Aorta (tissue), 5 donors: ENCODE measurements at regions not wholly inside any gene's neighbourhood (a gene's known extent, or its start where the extent isn't known, plus 50 kb on each side); places are given as distances from the start of the nearest gene placed in this dataset.
A peak's percentile ranks its signal among the peaks of the same experiment; 100 is the strongest.
"Not testable (repeated sequence)": the region's sequence is repeated elsewhere in the genome, so short reads cannot be mapped to it uniquely, and the experiment has no call there.

Experiments
- ATAC-seq: fragments of 200-7000 bp; cut with Tn5 transposase; one replicate; pipeline ENCODE4 v1.9.1; 2022; ENCODE audit warnings: moderate library complexity; ENCODE audit not compliant: low FRiP score
- DNase-seq, 2 donors: peaks; one replicate each; pipeline ENCODE4 v3.0.0-alpha.2; 2020
- H3K27ac ChIP-seq, 2 donors: one replicate each; pipeline ENCODE4 v1.5.1; 2013; ENCODE audit warnings: low read length in 2 of 2, mild to moderate bottlenecking in 2 of 2, moderate library complexity in 2 of 2, control low read depth in 1 of 2, inconsistent platforms in 1 of 2, low read depth in 1 of 2
- H3K27me3 ChIP-seq, 2 donors: one replicate each; pipeline ENCODE4 v1.6.1; 2013; ENCODE audit warnings: control low read depth in 1 of 2, low read length in 1 of 2, mild to moderate bottlenecking in 1 of 2, moderate library complexity in 1 of 2; ENCODE audit not compliant: insufficient read depth in 2 of 2, control insufficient read depth in 1 of 2
- H3K36me3 ChIP-seq, 2 donors: one replicate each; pipeline ENCODE4 v1.6.1; 2013; ENCODE audit warnings: control low read depth in 1 of 2, low read length in 1 of 2, mild to moderate bottlenecking in 1 of 2; ENCODE audit not compliant: insufficient read depth in 2 of 2, control insufficient read depth in 1 of 2
- H3K4me1 ChIP-seq, 2 donors: one replicate each; pipeline ENCODE4 v1.6.1; 2013; ENCODE audit warnings: low read length in 2 of 2, control low read depth in 1 of 2, mild to moderate bottlenecking in 1 of 2, moderate library complexity in 1 of 2; ENCODE audit not compliant: insufficient read depth in 2 of 2, control insufficient read depth in 1 of 2
- H3K4me3 ChIP-seq, 2 donors: one replicate each; pipeline ENCODE4 v1.5.1; 2013; ENCODE audit warnings: low read length in 2 of 2, control low read depth in 1 of 2, mild to moderate bottlenecking in 1 of 2
- H3K9me3 ChIP-seq: one replicate; pipeline ENCODE4 v1.6.1; 2013; ENCODE audit warnings: mild to moderate bottlenecking, low read length; ENCODE audit not compliant: control insufficient read depth
- WGBS, 2 donors: extraction: QIAGEN DNeasy Blood & Tissue Kit; methylation state at CpG; one replicate each; pipeline ENCODE4 v1.1.7; 2013; 5-methylcytosine and 5-hydroxymethylcytosine counted together
- intact Hi-C, 2 donors: fragments of 100-400 bp; cut with DNase I; formaldehyde crosslinking; loops; one replicate each; pipeline versions ENCODE4 v1.14.2 to v1.15.0; 2022
- donor health status: healthy with polysubstance abuse.
- donor health status: Bipolar disorder and iron deficiency.
- donor health status: DM: no; HTN: no; CAD: no.
- donor health status: DM: no; HTN: no; CAD: no.
- donor health status: DM: yes; HTN: yes; CAD: no.

DNA sequence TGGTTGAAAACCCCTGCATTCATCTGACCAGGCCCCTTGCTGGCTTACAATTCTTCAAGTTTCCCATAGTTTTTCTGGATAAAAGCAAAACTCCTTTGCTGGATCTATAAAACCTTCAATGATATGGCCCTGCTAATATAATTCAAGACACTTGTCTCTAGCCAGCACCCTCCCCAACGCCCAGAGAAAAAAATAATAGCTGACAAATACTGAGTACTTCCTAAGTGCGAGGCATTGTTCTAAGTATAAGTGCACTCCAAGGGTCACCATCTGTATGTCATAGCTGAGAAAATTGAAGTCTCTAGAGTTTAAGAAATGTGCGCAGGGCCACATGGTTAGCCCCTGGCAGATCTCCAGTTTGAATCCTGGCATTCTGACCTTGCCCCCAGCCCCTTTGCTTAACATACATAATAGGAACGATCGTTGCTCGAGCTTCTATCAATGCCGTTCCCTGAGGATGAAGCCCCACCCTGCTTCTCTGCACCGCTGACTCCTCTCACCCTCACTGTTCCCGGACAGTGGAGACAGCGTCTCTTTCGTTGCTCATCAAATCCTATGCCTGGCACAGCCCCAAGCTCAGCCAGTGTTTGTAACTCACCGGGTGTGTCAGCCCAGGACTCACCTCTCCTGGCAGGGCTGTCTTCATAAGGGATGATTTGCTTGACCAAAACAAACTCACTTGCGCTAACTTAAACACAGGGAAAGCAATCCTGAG, 377.1 kb upstream of the PROK2 start:
- Histone ChIP-seq H3K4me1 (no peaks in the 10 kb centered on the region), H3K36me3 (no peaks in the 10 kb centered on the region), H3K4me3 (no peak overlapping the region), H3K9me3 (no peaks in the 10 kb centered on the region), H3K27ac (no peak overlapping the region), H3K27me3 (no peaks in the 10 kb centered on the region)
- intact Hi-C loops = no loop called here
- 84 to 85% methylated on average over 13 of the region's 13 CpGs for WGBS, 2 donors
- no peak for DNase-seq
- ATAC-seq = no peak

DNA sequence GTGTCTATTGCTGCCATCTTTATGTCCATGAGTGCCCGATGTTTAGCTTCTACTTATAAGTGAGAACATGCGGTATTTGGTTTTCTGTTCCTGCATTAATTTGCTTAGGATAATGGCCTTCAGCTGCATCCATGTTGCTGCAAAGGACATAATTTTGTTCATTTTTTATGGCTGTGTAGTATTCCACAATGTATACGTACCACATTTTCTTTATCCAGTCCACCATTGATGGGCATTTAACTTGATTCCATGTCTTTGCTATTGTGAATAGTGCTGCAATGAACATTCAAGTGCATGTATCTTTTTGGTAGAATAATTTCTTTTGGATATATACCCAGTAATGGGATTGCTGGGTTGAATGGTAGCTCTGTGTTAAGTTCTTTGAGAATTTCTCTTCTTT, 376.3 kb upstream of the PROK2 start:
- H3K36me3 ChIP-seq, H3K27me3 ChIP-seq, H3K4me1 ChIP-seq, DNase-seq, intact Hi-C loops, H3K9me3 ChIP-seq, H3K4me3 ChIP-seq, H3K27ac ChIP-seq, ATAC-seq: not testable (repeated sequence)
- WGBS, 2 donors = 98% methylated on average over 3 of the region's 3 CpGs

- DNase-seq (no peak), ATAC-seq (no peak)
- Histone ChIP-seq H3K9me3 (no peaks in the 10 kb centered on the region), H3K4me3 (no peak overlapping the region), H3K4me1 (no peaks in the 10 kb centered on the region), H3K36me3 (no peaks in the 10 kb centered on the region), H3K27ac (no peak overlapping the region), H3K27me3 (no peaks in the 10 kb centered on the region)
- intact Hi-C loops = no loop called here
- 77% methylated on average over 5 of the region's 5 CpGs for WGBS, 2 donors
These were observed 375.4 kb upstream of the PROK2 start for GRCh38 chr3:72160351-72160750.

- Histone ChIP-seq H3K9me3 (no peaks in the 10 kb centered on the region), H3K27me3 (no peaks in the 10 kb centered on the region), H3K4me3 (no peak overlapping the region), H3K4me1 (no peaks in the 10 kb centered on the region), H3K27ac (no peak overlapping the region), H3K36me3 (no peaks in the 10 kb centered on the region)
- DNase-seq (no peak), ATAC-seq (no peak)
- WGBS, 2 donors = 96 to 98% methylated on average over 2 of the region's 2 CpGs
- intact Hi-C loops = no loop called here
These were observed 374.5 kb upstream of the PROK2 start for GRCh38 chr3:72159487-72159886.

GRCh38 chr3:72158639-72159326, 373.8 kb upstream of the PROK2 start:
- DNase-seq = no peak
- Histone ChIP-seq H3K36me3 (no peaks in the 10 kb centered on the region), H3K27ac (no peak overlapping the region), H3K27me3 (no peaks in the 10 kb centered on the region), H3K4me1 (no peaks in the 10 kb centered on the region), H3K9me3 (no peaks in the 10 kb centered on the region), H3K4me3 (no peak overlapping the region)
- 97 to 98% methylated on average over 15 of the region's 15 CpGs for WGBS, 2 donors
- intact Hi-C loops = no loop called here
- ATAC-seq = no peak

DNA sequence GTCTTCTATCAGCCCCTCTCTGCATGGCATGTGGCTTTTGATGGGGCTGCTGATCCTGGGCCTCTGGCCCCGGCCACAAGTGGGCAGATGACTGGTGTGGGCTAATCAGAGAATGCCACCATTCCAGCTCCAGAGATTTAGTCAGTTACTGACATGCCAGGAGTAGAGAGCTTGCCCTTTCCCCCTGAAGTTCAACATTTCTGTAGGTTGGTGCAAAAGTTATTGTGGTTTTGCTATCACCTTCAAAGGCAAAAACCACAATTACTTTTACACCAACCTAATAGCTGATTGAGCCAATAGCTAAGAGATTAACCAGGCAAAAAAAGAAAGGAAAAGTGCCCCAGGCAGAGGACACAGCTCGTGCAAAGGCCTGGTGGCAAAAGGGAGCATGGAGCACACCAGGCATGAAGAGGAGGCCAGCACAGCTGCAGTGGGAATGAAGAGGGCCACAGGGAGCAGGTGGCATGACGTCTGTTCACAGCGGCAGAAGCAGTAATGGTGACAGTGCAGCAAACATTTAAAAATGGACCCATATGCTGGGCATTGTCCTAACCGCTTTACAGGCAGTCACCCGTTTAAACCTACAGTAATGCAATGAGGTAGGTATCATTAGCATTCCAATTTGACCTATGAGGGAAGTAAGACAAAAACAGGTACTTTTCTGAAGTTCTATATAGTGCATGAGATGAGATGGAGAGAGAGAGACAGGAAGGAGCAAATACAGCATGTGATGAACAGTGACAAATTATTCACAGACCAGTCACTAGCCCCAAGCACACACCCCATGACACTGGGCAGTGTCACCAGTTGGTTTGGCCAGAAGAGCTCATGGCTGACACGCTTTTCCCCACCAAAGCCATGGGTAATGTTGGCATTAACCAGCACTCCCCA, 373.0 kb upstream of the PROK2 start:
- no peak for DNase-seq
- ATAC-seq = no peak
- no peaks in the 10 kb centered on the region for H3K36me3 ChIP-seq
- intact Hi-C loops = no loop called here
- no peak overlapping the region for H3K4me3 ChIP-seq
- H3K27ac ChIP-seq = no peak overlapping the region
- no peaks in the 10 kb centered on the region for H3K27me3 ChIP-seq
- H3K9me3 ChIP-seq = no peaks in the 10 kb centered on the region
- peaks cover 0 to 3% of the 10 kb centered on the region in 2 donors for H3K4me1 ChIP-seq
- WGBS, 2 donors = 93 to 96% methylated on average over 7 of the region's 7 CpGs

DNA sequence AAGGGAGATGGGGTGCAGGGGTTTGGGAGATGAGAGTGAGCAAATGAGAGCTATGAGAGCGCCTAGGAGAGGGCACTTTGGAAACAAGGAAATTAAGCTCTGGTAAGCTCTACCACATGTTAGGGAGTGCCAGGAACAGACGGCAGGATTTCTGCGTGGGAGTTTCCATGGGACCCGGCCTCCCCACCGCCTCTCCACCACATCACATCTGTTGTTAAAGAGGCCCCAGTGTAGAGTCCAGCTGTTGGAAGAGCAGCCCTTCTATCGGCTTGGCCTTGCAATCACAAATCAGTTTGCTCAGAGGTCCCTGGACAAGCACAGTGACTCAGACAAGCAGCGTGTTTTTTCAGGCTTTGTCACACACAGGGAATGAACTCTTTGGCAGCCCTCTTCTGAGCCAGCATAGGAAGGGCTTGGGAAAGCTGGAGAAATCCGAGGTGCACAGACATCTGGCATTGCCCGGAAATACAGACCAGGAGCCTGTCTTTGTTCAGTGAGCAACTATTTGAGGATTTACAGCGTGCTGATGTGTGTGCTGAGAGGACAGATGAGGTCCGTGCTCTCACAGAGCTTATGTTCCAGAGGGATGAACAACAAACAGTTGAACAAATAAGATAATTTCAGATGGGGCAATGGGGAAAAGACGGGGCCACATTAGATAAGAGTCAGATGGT, 370.6 kb upstream of the PROK2 start:
- peak overlapping the region in 1 of 2 donors; percentile 70 for H3K27ac ChIP-seq
- no peaks in the 10 kb centered on the region for H3K9me3 ChIP-seq
- no peaks in the 10 kb centered on the region for H3K27me3 ChIP-seq
- peak; percentile 79 to 84 for DNase-seq
- WGBS, 2 donors = 8 to 12% methylated on average over 12 of the region's 12 CpGs
- intact Hi-C loops = loop anchor here in 1 of 2 donors (1.0 to 2.0 kb wide), 2 partner anchors 16 to 27 kb away; no protein-coding TSS in a partner anchor
- peaks cover 0 to 8% of the 10 kb centered on the region in 2 donors for H3K4me1 ChIP-seq
- no peak overlapping the region for H3K4me3 ChIP-seq
- peak; percentile 86 for ATAC-seq
- no peaks in the 10 kb centered on the region for H3K36me3 ChIP-seq
